ENCODE measurements at regions not wholly inside any gene's neighbourhood (a gene's known extent, or its start where the extent isn't known, plus 50 kb on each side); places are given as distances from the start of the nearest gene placed in this dataset.
"Not testable (repeated sequence)": the region's sequence is repeated elsewhere in the genome, so short reads cannot be mapped to it uniquely, and the experiment has no call there.

DNA sequence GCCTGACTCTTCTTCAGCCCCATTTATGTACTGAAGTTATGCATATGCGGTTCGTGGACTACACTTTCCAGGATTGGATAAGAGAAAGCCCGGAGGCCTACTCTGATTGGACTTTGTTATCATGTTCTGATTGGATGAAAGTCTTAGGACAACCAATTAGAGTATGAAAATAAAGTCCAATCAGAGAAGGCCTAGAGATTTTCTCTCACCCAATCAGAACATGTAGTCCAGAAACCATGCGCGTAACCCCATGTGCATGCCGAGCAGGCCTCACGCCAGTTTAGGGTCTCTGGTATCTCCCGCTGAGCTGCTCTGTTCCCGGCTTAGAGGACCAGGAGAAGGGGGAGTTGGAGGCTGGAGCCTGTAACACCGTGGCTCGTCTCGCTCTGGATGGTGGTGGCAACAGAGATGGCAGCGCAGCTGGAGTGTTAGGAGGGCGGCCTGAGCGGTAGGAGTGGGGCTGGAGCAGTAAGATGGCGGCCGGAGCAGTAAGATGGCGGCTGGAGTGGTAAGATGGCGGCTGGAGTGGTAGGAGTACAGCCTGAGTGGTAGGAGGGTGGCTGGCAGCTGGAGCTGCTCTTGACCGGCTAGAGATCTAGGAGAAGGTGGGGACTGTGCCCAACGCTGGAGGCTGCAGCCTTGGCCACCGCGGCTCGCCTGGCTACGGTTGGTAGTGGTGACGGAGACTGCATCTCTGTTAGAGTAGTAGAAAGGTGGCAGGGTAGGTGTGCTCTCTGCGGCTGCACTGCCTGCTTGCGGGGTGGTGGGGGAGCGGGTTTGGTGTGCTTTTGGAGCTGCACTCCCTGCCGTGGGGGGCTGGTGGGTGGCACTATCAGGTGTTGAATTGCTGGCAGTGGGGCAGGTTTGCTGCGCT, 107.9 kb upstream of the TPTE start:
- H3K9me3 Mint-ChIP-seq (ENCODE audit: unreplicated experiment); H3K27me3 Mint-ChIP-seq (ENCODE audit: unreplicated experiment); H3K27ac Mint-ChIP-seq (ENCODE audit: unreplicated experiment); H3K4me3 Mint-ChIP-seq (ENCODE audit: unreplicated experiment); DNase-seq; H3K4me1 Mint-ChIP-seq (ENCODE audit: low read depth, unreplicated experiment); H3K36me3 Mint-ChIP-seq (ENCODE audit: unreplicated experiment): not testable (repeated sequence)

DNA sequence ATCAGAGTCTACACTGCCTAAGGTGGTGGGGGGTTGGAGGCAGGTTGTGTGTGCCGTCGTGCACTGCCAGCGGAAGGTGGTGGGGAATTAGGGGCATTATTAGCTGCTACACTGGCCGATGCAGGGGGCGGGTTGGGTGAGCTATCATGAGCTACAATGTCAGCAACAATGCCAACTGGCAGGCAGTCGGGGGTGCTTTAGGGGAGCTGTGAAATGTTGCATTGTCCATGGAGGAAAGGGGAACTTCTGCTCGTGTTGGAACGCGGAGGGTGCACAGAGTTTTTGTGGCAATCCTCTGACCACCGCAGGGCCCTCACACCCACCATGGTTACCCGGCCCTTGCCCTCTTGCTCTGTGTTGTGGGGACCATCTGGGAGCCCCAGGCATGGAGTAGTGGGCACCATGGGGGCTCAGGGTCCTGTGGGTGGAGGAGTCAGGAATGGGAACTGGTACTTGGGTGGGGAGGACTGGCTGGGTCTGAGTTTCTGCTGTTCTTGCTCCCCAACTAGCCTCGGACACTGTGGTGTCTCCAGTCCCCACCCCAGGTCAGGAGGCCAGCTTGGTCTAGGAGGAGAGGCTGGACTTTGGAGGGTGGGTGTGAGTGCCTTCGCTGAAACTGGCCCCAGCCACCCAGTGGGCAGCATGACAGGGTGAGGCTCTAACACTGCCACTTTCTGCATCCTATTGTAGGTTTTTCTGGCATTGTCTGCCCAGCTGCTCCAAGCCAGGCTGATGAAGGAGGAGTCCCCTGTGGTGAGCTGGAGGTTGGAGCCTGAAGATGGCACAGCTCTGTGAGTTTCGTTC, 107.1 kb upstream of the TPTE start:
- not testable (repeated sequence) for H3K4me1 Mint-ChIP-seq (ENCODE audit: low read depth, unreplicated experiment); H3K27ac Mint-ChIP-seq (ENCODE audit: unreplicated experiment); H3K27me3 Mint-ChIP-seq (ENCODE audit: unreplicated experiment); H3K4me3 Mint-ChIP-seq (ENCODE audit: unreplicated experiment); H3K9me3 Mint-ChIP-seq (ENCODE audit: unreplicated experiment); H3K36me3 Mint-ChIP-seq (ENCODE audit: unreplicated experiment); DNase-seq

DNA sequence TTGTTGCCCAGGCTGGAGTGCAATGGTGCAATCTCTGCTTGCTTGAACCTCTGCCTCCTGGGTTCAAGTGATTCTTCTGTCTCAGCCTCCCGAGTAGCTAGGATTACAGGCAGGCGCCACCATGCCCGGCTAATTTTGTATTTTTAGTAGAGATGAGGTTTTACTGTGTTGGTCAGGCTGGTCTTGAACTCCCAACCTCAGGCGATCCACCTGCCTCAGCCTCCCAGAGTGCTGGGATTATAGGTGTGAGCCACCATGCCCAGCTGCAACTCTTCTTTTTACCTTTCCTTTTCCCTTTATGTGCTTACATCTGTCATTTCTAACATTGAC, 106.5 kb upstream of the TPTE start:
- H3K27ac Mint-ChIP-seq (ENCODE audit: unreplicated experiment); H3K9me3 Mint-ChIP-seq (ENCODE audit: unreplicated experiment); H3K4me3 Mint-ChIP-seq (ENCODE audit: unreplicated experiment); DNase-seq; H3K4me1 Mint-ChIP-seq (ENCODE audit: low read depth, unreplicated experiment); H3K36me3 Mint-ChIP-seq (ENCODE audit: unreplicated experiment); H3K27me3 Mint-ChIP-seq (ENCODE audit: unreplicated experiment): not testable (repeated sequence)

- H3K4me3 Mint-ChIP-seq (ENCODE audit: unreplicated experiment) = not testable (repeated sequence)
Measured at GRCh38 chr21:10415456-10415855, 105.9 kb upstream of the TPTE start.

GRCh38 chr21:10415859-10416258, 105.5 kb upstream of the TPTE start:
- not testable (repeated sequence) for H3K27me3 Mint-ChIP-seq (ENCODE audit: unreplicated experiment); H3K36me3 Mint-ChIP-seq (ENCODE audit: unreplicated experiment); H3K4me1 Mint-ChIP-seq (ENCODE audit: low read depth, unreplicated experiment); H3K4me3 Mint-ChIP-seq (ENCODE audit: unreplicated experiment); H3K9me3 Mint-ChIP-seq (ENCODE audit: unreplicated experiment); H3K27ac Mint-ChIP-seq (ENCODE audit: unreplicated experiment); DNase-seq

More at GRCh38 chr21:10415456-10415855, 105.9 kb upstream of the TPTE start:
- H3K4me1 Mint-ChIP-seq (ENCODE audit: low read depth, unreplicated experiment); DNase-seq; H3K9me3 Mint-ChIP-seq (ENCODE audit: unreplicated experiment); H3K27me3 Mint-ChIP-seq (ENCODE audit: unreplicated experiment); H3K36me3 Mint-ChIP-seq (ENCODE audit: unreplicated experiment); H3K27ac Mint-ChIP-seq (ENCODE audit: unreplicated experiment): not testable (repeated sequence)

GRCh38 chr21:10416691-10417447, 104.5 kb upstream of the TPTE start:
- H3K36me3 Mint-ChIP-seq (ENCODE audit: unreplicated experiment); DNase-seq; H3K9me3 Mint-ChIP-seq (ENCODE audit: unreplicated experiment); H3K4me3 Mint-ChIP-seq (ENCODE audit: unreplicated experiment); H3K27ac Mint-ChIP-seq (ENCODE audit: unreplicated experiment); H3K4me1 Mint-ChIP-seq (ENCODE audit: low read depth, unreplicated experiment); H3K27me3 Mint-ChIP-seq (ENCODE audit: unreplicated experiment): not testable (repeated sequence)

GRCh38 chr21:10417551-10418002, 103.8 kb upstream of the TPTE start:
- not testable (repeated sequence) for DNase-seq; H3K36me3 Mint-ChIP-seq (ENCODE audit: unreplicated experiment); H3K27me3 Mint-ChIP-seq (ENCODE audit: unreplicated experiment); H3K27ac Mint-ChIP-seq (ENCODE audit: unreplicated experiment); H3K4me3 Mint-ChIP-seq (ENCODE audit: unreplicated experiment); H3K9me3 Mint-ChIP-seq (ENCODE audit: unreplicated experiment); H3K4me1 Mint-ChIP-seq (ENCODE audit: low read depth, unreplicated experiment)

- not testable (repeated sequence) for H3K9me3 Mint-ChIP-seq (ENCODE audit: unreplicated experiment); H3K36me3 Mint-ChIP-seq (ENCODE audit: unreplicated experiment); DNase-seq; H3K4me3 Mint-ChIP-seq (ENCODE audit: unreplicated experiment); H3K4me1 Mint-ChIP-seq (ENCODE audit: low read depth, unreplicated experiment); H3K27ac Mint-ChIP-seq (ENCODE audit: unreplicated experiment); H3K27me3 Mint-ChIP-seq (ENCODE audit: unreplicated experiment)
Measured at GRCh38 chr21:10418250-10419048, 102.9 kb upstream of the TPTE start.

DNA sequence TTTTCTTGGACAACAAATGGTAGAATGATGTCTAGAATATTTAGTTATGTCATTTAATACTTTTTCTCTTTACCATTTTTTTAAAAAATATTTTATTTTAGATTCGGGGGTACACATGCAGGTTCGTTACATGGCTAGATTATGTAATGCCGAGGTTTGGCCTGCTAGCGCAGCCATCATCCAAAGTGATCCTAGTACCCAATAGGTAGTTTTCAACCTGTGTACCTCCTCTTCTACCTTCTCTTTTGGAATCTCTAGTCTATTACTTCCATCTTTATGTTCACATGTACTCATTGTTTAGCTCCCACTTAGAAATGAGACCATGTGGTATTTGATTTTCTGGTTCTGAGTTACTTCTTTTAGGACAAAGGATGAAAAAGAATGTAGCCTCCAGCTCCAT, 100.2 kb upstream of the TPTE start:
- not testable (repeated sequence) for H3K27me3 Mint-ChIP-seq (ENCODE audit: unreplicated experiment); H3K4me3 Mint-ChIP-seq (ENCODE audit: unreplicated experiment); H3K4me1 Mint-ChIP-seq (ENCODE audit: low read depth, unreplicated experiment); H3K27ac Mint-ChIP-seq (ENCODE audit: unreplicated experiment); DNase-seq; H3K36me3 Mint-ChIP-seq (ENCODE audit: unreplicated experiment); H3K9me3 Mint-ChIP-seq (ENCODE audit: unreplicated experiment)

GRCh38 chr21:10421601-10422000, 99.8 kb upstream of the TPTE start:
- not testable (repeated sequence) for DNase-seq; H3K4me1 Mint-ChIP-seq (ENCODE audit: low read depth, unreplicated experiment); H3K27ac Mint-ChIP-seq (ENCODE audit: unreplicated experiment)

GRCh38 chr21:10424097-10424886, 97.1 kb upstream of the TPTE start:
- H3K27me3 Mint-ChIP-seq (ENCODE audit: unreplicated experiment); H3K36me3 Mint-ChIP-seq (ENCODE audit: unreplicated experiment); H3K4me1 Mint-ChIP-seq (ENCODE audit: low read depth, unreplicated experiment); DNase-seq; H3K4me3 Mint-ChIP-seq (ENCODE audit: unreplicated experiment); H3K27ac Mint-ChIP-seq (ENCODE audit: unreplicated experiment); H3K9me3 Mint-ChIP-seq (ENCODE audit: unreplicated experiment): not testable (repeated sequence)

More at GRCh38 chr21:10421601-10422000, 99.8 kb upstream of the TPTE start:
- not testable (repeated sequence) for H3K9me3 Mint-ChIP-seq (ENCODE audit: unreplicated experiment); H3K4me3 Mint-ChIP-seq (ENCODE audit: unreplicated experiment); H3K36me3 Mint-ChIP-seq (ENCODE audit: unreplicated experiment); H3K27me3 Mint-ChIP-seq (ENCODE audit: unreplicated experiment)

Data from glutamatergic neuron (in vitro differentiated cells).